ENCODE measurements at regions not wholly inside any gene's neighbourhood (a gene's known extent, or its start where the extent isn't known, plus 50 kb on each side); places are given as distances from the start of the nearest gene placed in this dataset.

DNA sequence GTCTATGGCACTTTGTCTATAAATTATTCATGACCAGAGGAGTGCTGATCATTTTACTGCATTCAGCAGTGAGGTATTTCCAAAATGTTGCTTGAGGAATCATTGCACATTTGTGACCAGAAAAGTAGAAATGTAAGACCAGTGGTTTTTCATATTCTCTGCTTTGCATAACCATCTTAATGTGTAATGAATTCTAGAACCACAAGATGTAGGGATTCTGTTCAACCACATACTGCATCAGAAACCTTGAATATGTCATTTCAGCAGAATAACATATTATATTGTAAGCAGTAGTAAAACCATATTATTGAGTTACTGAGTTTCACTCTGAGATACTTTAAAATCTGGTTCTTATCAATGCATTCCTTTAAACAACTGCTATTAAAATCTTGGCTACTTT is 1243.4 kb downstream of the MAT2B start:
- DNase-seq: no peak

DNA sequence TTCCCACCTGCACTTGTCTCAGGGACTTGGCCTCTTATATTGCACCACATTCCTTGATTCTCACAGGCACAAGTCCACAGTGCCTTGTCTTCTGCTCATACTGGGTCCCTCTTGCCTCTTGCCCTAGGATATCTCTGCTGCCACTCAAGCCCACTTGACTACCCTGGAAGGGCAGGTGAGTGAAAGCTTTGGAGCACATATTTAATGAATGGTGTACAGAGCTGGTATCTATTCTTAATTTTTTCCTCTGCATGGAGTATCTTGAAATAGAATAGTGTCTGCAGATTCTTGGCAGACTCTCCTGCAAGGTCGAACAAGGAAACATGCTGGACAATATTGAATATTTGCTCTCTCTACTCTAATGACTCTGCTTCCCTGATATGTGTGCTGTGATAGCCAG is 1248.0 kb downstream of the MAT2B start:
- no peak for DNase-seq

DNA sequence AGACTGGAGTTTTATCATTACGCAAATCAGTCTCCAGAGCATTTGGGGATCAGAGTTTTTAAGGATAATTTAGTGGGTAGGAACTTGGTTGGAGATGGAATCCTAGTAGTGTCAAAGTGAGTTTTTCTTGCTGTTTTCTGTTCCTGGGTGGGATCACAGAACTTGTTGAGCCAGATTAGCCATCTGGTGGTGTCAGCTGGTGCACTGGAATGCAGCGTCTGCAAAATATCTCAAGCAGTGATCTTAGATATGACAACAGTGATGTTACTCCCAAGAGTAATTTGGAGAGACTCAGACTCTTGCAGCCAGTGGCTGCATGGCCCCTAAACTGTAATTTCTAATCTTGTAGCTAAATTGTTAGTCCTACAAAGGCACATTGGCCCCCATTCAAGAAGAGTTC is 1257.8 kb downstream of the MAT2B start:
- DNase-seq: no peak

DNA sequence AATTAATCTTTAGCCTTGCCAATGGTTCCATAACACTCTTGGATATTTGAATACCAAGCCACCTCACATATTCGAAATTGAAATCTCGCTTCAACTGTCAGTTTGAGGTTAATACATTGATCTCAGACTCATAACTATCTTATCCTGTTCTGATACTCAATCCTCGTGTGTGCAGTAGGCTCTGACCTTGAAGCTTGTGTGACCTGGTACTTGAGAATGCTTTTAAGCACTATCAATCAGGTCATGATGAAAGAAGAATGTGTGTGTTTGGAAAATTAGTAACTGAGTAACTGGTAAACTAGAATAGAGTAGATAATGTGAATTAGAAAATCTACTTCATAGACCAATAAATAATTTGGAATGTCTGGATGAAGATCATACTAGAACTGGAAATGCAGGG is 1266.7 kb downstream of the MAT2B start:
- DNase-seq: no peak

DNA sequence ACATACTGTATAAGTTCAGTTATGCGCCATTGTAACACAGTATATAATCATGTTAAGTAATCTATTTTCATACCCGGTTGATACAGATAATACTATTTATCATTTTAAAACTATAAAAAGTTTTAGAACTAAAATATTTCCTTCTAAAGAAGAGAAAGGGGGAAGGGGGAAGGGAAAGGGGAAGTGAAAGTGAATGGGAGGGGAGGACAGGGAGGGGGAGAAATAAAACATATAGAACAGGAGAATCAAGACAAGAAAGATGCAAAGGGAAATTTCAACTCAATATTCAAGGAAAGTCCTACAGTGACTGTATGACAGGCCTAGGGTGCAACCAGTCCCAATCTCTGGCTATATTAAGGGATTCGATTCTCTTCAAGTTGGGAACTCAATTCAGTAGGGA is 1278.8 kb downstream of the MAT2B start:
- DNase-seq: no peak

DNA sequence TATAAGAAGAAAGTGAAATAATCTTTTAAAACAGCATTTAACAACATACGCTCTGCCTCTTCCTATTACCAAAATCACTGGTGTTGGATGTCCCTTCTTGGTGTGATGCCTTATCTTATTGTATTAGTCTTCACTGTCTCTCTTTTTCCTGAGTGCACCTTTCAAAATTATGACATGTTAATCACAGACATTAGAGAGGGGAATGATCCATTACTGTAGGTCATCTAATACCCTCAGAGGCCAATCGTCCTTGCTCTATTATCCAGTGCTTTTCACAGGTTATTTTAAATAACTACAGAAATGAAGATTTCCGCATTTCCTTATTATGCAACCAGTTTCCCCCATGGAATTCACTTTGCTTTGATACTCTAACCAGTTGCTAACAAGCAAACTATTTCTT is 1292.7 kb downstream of the MAT2B start:
- no peak for DNase-seq

DNA sequence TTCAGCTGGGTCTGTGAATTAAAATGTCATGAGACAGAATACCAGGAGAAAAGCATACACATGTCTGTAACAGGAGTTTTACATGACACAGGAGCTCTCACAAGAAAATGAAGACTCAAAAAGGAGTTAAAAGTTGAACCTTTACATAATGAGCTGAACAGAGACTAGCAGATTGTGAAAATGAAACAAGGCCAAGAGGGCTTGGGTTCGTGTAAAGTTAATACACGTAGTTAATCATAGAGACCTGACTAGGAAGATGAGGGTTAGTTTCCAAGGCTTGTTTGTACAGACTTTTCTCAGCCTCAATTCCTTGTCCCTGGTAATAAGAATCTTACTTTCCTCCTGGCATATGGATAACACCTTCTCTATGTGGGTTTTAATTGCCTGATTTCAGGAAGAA is 1294.0 kb downstream of the MAT2B start:
- DNase-seq: no peak

DNA sequence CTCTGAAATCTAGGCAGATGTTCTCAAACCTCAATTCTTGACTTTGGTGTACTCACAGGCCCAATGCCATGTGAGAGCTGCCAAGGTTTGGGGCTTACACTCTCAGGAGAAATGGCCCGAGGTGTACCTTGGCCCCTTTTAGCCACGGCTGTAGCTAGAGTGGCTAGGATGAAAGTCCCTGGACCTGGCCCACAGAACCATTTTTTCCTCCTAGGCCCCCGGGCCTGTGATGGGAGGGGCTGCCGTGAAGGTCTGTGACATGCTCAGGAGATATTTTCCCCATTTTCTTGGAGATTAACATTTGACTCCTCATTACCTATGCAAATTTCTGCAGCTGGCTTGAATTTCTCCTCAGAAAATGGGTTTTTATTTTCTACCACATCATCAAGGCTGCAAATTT is 1296.5 kb downstream of the MAT2B start:
- DNase-seq: no peak

DNA sequence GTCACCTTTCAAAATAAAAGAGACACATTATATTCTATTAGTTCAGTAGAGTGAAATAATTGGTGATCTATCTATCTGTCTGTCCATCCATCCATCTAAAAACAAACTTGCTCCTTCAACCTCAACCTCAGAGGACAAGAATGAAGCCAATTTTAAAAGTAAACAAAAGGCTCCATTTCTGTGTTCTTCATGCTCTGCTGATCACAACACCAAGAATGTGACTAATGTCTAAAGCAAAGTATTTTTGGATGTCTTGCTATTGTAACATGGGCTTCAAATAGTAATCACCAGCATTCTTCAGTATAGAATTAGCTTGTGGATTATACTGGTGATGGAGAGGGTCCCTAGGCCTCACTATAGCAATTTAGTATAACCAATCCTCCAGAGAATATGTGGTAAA is 1304.4 kb downstream of the MAT2B start:
- no peak for DNase-seq

DNA sequence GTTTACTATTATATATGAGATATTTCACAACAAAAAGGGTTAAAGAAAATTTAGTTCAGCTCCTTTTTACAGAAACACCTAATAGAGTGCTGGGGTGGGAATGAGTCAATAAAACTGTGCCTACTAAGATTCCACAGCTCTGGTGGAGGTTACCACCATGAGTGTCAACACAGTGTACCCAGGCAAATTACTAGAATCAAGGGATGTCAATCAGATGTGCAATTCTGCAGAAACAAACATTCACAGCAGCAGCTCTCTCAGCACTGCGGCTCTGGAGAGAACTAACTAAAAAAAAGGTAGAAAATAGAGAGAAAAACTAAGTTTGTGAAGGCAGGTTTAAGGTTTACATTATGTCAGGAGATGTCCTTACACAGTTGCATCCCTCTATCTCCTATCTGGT is 1313.0 kb downstream of the MAT2B start:
- no peak for DNase-seq

DNA sequence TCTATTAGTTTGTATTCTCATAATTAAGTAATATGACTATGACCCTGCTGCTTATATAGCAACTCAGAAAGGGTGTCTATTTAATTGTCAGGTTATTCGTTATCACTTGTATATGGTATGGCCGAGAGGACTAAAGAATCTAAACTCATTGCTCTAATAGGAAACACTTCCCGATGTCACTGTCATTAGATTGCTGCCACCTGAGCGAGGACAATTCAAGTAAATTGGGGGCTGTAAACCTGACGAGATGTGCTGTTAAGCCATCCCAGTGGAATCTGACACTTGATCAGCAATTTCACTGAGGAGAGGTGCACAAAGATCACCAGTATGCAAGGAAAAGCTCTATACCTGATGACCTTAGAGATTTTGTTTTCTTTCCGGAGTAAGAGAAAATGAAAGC is 1319.3 kb downstream of the MAT2B start:
- no peak for DNase-seq

DNA sequence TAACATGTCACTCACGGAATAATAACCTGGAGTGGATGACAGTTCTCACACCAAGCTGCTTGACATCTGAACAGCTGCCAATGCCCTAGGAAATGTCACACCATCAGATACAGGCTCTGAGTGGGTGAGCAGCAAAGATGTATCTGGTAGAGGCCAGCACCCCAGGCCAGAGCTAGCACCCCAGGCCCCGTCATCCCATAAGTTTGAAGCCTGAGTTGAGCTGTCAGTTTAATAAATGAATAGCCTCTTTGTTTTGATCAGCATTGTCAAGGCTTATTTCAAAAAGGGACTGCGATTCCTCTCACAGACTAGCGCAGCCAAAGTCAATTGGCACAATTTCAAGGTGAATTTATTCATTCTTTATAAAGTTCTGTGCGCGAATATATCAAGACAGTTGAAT is 1327.1 kb downstream of the MAT2B start:
- DNase-seq: no peak

DNA sequence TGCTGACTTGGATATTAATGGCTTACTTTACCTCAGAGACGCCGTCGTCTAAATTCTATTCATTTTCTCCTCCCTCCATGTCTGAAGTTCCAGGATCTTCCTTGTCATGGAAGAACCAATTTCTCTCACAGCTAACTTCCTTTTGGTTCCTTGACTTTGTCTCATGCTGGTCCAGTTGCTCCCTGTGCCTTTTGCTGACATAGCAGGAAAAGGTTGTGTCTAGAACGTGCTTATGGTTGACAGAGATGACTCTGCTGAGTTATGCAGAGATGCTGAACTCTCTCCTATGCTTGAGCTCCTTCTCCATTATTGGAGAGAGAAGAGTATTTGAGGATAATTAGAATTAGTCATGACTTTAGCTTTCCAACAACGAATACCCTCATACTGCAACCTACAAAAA is 1338.9 kb downstream of the MAT2B start:
- DNase-seq: no peak

DNA sequence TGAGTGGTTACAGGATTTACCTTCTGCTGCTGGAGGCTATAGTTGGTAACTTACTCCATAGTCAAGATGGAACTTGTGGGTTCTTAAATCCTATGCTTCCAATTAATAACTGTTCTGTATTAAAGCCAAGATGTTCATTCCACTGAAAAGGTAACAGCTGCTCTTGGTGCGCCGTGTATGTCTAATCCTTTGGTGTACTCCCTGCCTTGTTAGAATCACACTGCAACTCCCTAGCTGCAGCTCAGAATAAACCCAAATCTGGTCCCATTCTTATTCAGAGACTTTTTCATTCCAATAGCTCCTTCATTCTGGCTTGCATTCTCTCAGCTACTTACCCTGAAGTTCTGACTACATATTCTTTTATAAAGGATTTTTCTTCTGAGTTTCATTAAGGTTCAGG is 1355.5 kb downstream of the MAT2B start:
- DNase-seq: no peak

DNA sequence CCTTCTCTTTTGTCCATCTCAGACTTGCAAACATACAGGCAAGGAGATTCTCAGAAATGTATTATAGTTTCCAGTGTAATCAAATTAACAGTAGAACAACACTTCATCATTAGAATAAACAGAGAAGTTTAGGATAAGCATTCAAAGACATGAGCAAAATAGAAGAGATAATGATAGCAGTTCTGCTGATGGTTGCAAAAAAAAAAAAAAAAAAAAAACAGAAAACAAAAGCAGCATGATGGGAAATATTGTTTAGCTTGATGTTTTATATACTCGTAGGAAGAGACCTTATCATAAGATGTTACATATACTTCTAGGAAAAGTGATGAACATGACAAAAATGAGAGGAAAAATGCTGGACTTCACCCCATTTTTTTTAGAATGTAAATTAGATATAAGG is 1356.2 kb downstream of the MAT2B start:
- no peak for DNase-seq

DNA sequence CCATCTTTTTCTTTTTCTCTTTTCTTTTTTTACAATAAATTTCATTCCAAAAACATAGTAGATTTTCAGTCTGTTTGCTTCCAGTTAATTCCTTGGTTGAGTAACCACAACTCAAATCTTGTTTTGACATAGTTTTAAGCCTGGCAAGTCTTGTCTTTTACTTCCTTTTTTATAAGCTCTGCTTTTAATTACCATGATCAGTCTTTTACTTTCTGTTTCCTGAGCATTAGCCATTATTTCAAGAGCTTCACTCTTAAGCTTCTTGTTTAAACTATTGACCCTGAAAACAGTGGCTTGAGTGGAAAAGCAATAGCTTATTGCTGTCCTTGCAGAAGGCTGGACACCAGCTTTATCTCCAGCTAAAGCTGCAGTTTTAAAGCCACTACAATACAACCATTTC is 1363.3 kb downstream of the MAT2B start:
- DNase-seq: no peak

DNA sequence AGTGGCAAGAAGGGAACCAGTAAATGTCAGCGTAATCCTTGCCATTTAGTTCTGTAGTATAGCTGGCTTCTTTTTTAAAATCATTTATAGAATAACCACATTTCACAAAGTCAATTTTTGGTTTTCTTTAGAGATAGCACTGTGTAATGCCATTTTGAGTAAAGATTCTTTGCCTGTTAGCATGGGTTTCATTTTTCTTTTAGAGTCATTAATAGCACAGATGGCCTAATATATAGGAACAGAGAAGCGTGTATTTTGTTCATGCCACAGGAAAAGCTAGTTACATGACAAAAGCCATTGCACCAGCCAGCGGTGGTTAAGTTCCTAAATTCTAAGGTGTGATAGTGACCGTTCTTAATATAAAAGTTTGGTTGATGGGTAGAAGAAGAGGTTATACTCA is 1363.9 kb downstream of the MAT2B start:
- no peak for DNase-seq

DNA sequence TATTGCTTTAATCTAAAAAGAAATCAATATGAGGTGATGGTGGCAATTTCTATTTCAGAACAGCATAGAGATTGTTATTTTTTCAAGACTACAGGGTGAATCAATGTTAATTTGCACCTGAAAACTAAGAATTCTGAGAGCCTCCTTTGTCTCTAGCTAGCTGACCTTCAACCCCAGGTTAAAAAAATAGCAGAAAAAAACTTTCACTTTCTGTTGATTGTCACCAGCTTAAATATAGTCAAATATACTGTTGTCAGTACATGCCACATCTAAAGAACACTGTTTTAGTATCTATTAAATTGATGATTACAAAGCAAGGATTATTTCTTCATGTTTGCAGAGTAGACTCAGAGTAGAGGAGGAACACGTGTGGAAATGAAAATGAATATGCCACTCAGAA is 1371.4 kb downstream of the MAT2B start:
- no peak for DNase-seq

DNA sequence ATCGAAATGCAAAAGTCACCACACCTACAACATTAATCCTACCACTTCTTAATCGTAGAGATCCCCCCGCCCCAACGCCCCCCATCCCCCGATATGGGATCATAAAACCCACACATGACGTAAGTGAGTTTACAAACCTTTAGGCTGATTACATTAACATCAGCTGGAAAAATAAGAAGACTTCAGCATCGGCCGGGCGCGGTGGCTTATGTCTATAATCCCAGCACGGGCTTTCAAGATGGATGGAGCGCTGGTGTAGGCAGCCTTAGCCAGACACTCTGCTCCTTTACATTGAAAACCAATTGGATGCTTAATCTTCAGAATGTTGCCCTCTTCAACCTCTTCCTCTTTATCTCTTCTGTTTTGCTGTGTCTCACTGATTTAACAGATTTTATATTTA is 1376.0 kb downstream of the MAT2B start:
- DNase-seq: no peak

DNA sequence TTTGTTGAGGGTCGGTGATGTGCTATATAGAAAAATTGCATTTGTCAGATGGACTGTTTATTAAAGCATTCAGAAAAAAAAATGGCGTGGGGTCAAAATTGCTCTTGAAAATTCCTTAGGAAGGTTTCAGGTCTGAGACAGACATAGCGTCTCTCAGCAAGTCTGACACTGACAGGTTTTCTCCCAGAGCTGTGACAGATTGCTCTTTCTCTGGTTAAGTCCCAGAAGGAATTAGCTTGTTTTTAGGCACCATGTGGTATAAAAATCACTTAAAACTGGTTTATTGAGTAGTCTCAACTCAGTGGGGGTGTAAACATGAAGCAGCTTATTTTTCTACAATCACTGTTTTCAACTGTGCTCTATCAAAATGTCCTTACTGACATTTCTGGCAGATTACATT is 1379.8 kb downstream of the MAT2B start:
- no peak for DNase-seq

DNA sequence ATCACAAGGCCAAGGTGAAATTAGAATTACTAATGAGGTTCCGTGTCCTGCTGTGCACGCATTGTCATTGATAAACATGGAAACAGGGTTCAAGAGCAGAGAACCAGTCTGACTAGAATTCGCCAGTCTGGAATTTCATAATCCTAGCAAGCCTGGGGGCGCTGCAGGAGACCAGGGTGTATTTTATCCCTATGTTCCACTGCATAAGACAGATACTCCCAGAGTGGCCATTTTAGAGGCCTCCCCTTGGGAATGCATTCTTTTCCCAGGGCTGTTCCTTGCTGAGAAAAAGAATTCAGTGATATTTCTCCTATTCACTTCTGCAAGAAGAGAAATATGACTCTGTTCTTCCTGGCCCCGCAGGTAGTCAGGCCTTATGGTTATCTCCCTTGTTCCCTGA is 1387.7 kb downstream of the MAT2B start:
- DNase-seq: no peak

DNA sequence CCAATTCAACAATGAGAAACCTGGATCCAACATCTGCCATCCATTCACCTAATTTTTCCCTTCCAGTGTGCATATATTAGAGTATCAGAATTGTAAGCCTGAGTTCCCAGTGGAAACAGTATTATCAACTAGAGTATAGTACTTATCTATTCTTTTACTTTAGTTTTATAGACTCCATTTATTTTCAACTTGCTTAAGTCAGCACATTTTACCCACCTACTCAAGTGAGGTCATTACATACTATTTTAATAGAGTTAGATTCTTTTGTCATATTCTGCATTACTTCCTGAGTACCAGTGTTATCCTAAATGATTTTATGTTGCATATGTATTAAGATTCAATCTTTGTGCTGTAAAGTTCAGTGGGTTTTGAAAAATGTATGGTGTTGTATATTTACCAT is 1393.3 kb downstream of the MAT2B start:
- DNase-seq: no peak

DNA sequence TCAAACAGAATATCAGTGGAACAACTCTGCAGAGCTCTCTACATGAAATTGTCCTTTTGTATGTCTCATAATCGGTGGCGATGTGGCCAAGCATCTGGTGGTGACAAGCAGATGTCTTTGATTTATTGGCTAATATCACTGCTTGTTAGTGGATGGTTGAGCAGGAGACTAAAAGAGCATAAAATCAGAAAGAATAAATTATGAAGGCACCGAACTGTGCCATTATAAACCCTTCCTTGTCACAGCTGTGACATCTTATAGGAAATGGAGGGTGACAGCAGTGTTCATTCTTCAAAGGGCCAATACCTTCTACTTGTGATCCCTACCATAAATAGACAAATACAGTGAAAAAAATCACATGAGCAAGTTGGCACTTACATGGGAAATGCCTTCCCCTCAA is 1404.3 kb downstream of the MAT2B start:
- no peak for DNase-seq

DNA sequence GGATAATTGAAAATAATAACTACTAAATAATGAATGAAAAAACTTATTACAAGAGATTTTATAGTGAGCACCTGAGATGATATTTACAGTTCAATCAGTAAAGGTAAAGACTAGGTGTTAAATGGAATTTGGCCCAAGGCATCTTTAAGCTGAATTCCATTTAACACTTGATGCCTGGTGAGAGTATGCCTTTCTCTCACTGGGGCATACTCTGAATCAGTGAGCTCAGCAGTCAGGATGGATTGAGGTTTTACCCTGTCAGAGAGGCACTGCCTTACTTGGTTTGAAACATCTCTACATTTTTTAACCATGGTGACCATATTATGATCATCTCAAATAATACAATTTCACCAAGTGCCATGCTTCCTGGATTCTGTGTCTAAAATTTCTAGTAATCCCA is 1416.3 kb downstream of the MAT2B start:
- DNase-seq: no peak

DNA sequence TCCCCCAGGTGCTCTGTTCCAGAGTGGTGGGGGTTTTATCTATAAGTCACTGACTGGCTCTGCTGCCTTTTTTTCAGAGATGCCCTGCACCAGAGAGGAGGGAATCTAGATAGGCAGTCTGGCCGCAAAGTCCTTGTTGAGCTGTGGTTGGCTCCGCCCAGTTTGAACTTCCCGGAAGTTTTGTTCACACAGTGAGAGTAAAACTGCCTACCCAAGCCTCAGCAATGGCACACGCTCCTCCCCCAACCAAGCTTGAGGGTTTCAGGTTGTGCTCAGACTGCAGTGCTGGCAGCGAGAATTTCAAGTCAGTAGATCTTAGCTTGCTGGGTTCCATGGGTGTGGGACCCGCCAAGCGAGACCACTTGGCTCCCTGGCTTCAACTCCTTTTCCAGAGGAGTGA is 1428.6 kb downstream of the MAT2B start:
- no peak for DNase-seq

DNA sequence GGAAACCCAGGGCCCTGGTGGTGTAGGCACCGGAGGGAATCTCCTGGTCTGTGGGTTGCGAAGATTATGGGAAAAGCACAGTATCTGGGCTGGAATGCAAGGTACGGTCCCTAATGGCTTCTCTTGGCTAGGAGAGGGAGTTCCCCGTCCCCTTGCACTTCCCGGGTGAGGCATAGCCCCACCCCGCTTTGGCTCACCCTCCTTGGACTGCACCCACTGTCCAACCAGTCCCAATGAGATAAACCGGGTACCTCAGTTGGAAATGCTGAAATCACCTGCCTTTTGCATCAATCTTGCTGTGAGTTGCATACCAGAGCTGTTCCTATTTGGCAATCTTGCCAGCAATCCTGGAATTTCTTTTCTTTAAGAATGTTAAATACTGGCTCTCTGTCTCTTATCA is 1429.1 kb downstream of the MAT2B start:
- DNase-seq: no peak

DNA sequence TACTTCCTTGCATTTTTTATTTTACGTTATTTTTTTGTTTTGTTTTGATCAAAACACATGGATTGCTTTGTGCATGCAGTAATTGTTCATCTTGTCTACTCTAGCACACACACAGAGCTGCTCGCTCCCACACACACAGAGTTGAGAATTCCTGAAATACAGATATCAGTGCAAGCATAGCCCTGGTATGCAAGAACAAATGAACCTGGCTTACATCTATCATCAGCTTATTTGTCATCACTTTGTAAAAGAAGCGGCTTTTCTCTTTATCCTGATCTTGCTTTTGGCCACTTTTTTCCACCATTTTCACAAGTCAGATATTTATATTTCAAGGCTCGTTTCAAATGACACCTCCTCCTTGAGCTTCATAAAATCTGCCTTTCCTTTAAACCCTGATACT is 1435.7 kb downstream of the MAT2B start:
- no peak for DNase-seq

Data from COR-L47 (cell line).